ENCODE measurements at regions not wholly inside any gene's neighbourhood (a gene's known extent, or its start where the extent isn't known, plus 50 kb on each side); places are given as distances from the start of the nearest gene placed in this dataset.
"Not testable (repeated sequence)": the region's sequence is repeated elsewhere in the genome, so short reads cannot be mapped to it uniquely, and the experiment has no call there.

GRCh38 chr14:105752420-105752819 is 226.0 kb downstream of the TMEM121 start:
- H3K4me1 ChIP-seq; H3K27me3 ChIP-seq; intact Hi-C loops (cut with DNase I; ENCODE audit: low total_unique reads); H3K9me3 ChIP-seq; H3K4me3 ChIP-seq; H3K27ac ChIP-seq; DNase-seq; H3K36me3 ChIP-seq (ENCODE audit: low read depth, missing control alignments): not testable (repeated sequence)
- 66% methylated on average over 2 of the region's 7 CpGs; no CpG with 5 or more reads in 1 of the 2 donors for WGBS, 2 donors

- no peaks in the 10 kb centered on the region for H3K9me3 ChIP-seq
- H3K27ac ChIP-seq = no peak overlapping the region
- H3K36me3 ChIP-seq (ENCODE audit: low read depth, missing control alignments) = no peaks in the 10 kb centered on the region
- no peak for DNase-seq
- no peak overlapping the region for H3K4me3 ChIP-seq
- no peaks in the 10 kb centered on the region for H3K4me1 ChIP-seq
- no peak for TF ChIP-seq CTCF (IDR thresholded peaks at IDR 0.05)
- no peaks in the 10 kb centered on the region for H3K27me3 ChIP-seq
- WGBS, 2 donors = 80 to 85% methylated on average over 10 to 18 of the region's 18 CpGs
- intact Hi-C loops (cut with DNase I; ENCODE audit: low total_unique reads) = loop anchor here (5.0 kb wide), 1 partner anchor 144 kb away; no protein-coding TSS in a partner anchor
Measured at GRCh38 chr14:105760691-105761344, 234.4 kb downstream of the TMEM121 start.

DNA sequence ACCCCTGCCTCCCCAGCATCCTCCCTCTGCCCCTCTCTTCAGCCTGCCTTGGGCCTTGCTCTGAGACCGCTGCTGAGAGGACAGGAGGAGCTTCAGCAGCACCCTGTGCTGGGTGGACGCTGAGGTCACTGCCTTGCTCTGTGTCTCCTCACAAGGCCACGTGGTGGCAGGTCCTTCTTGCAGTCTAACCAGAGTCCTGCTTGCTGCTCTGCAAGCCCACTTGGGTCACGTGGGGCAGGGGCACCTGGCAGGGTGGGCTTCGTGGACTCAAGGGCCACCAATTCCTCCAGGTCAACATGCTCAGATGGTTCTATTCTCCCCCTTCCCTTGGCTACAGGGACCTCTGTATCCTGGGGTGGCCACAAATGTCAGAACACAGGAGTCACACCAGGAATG is 235.0 kb downstream of the TMEM121 start:
- not testable (repeated sequence) for H3K36me3 ChIP-seq (ENCODE audit: low read depth, missing control alignments); DNase-seq; H3K27me3 ChIP-seq; H3K4me1 ChIP-seq; H3K27ac ChIP-seq; H3K4me3 ChIP-seq; H3K9me3 ChIP-seq
- intact Hi-C loops (cut with DNase I; ENCODE audit: low total_unique reads) = loop anchor here (5.0 kb wide), 1 partner anchor 144 kb away; no protein-coding TSS in a partner anchor
- WGBS, 2 donors = 77 to 79% methylated on average over 2 to 5 of the region's 5 CpGs

DNA sequence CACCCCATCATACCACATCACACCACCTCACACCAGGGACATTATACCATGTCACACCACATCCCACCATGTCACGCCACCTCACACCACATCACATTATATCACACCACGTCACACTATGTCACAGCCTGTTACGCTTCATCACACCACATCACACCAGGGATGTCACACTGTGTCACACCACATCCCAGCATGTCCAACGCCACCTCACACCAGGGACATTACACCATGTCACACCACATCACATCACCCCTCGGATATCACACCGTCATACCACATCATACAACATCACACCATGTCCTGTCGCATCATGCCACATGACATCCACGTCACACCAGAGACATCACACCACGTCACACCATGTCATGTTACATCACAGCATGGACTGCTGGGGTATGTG is 235.5 kb downstream of the TMEM121 start:
- Histone ChIP-seq H3K27ac (no peak overlapping the region), H3K9me3 (no peaks in the 10 kb centered on the region), H3K27me3 (no peaks in the 10 kb centered on the region), H3K4me1 (no peaks in the 10 kb centered on the region), H3K36me3 (ENCODE audit: low read depth, missing control alignments) (no peaks in the 10 kb centered on the region), H3K4me3 (no peak overlapping the region)
- 76 to 79% methylated on average over 9 of the region's 9 CpGs for WGBS, 2 donors
- intact Hi-C loops (cut with DNase I; ENCODE audit: low total_unique reads) = loop anchor here (5.0 kb wide), 1 partner anchor 145 kb away; no protein-coding TSS in a partner anchor
- TF ChIP-seq CTCF (IDR thresholded peaks at IDR 0.05) (no peak), POLR2A (IDR thresholded peaks at IDR 0.05) (no peak)
- no peak for DNase-seq

- DNase-seq; H3K36me3 ChIP-seq (ENCODE audit: low read depth, missing control alignments); H3K4me1 ChIP-seq; H3K27me3 ChIP-seq; H3K27ac ChIP-seq; H3K9me3 ChIP-seq; H3K4me3 ChIP-seq: not testable (repeated sequence)
- WGBS, 2 donors = 79 to 94% methylated on average over 3 to 6 of the region's 11 CpGs
- intact Hi-C loops (cut with DNase I; ENCODE audit: low total_unique reads) = loop anchor here (5.0 kb wide), 1 partner anchor 145 kb away; no protein-coding TSS in a partner anchor
Measured at GRCh38 chr14:105762262-105762661, 235.9 kb downstream of the TMEM121 start.

GRCh38 chr14:105764254-105764901 is 238.0 kb downstream of the TMEM121 start:
- not testable (repeated sequence) for DNase-seq; H3K4me1 ChIP-seq; H3K27ac ChIP-seq; H3K27me3 ChIP-seq; H3K4me3 ChIP-seq; H3K36me3 ChIP-seq (ENCODE audit: low read depth, missing control alignments); H3K9me3 ChIP-seq
- intact Hi-C loops (cut with DNase I; ENCODE audit: low total_unique reads) = loop anchor here (5.0 kb wide), 1 partner anchor 147 kb away; no protein-coding TSS in a partner anchor
- WGBS, 2 donors = 77 to 91% methylated on average over 11 to 31 of the region's 35 CpGs

- intact Hi-C loops (cut with DNase I; ENCODE audit: low total_unique reads); H3K9me3 ChIP-seq; DNase-seq; H3K27ac ChIP-seq; H3K36me3 ChIP-seq (ENCODE audit: low read depth, missing control alignments); H3K4me1 ChIP-seq; H3K4me3 ChIP-seq; H3K27me3 ChIP-seq: not testable (repeated sequence)
- 83% methylated on average over 4 to 10 of the region's 23 CpGs for WGBS, 2 donors
Measured at GRCh38 chr14:105765072-105765825, 238.9 kb downstream of the TMEM121 start.

Data from testis (tissue), 2 donors.